HL-60 (cell line): ENCODE measurements at regions not wholly inside any gene's neighbourhood (a gene's known extent, or its start where the extent isn't known, plus 50 kb on each side); places are given as distances from the start of the nearest gene placed in this dataset.

Source experiments
- DNase-seq, 2 experiments: peaks; one replicate each; pipeline ENCODE4 v3.0.0-alpha.2; 2010 to 2020; ENCODE audit warnings: low read depth in 1 of 2, low spot score in 1 of 2
- H3K27ac ChIP-seq: fragments of 250-450 bp; sonication (Bioruptor Pico); replicated peaks from 2 replicates; pipeline ENCODE4 v1.5.1; 2020; ENCODE audit warnings: mild to moderate bottlenecking, moderate library complexity
- H3K27me3 ChIP-seq: fragments of 250-450 bp; sonication (Bioruptor Pico); 2 replicates; pipeline ENCODE4 v1.5.1; 2021; ENCODE audit warnings: mild to moderate bottlenecking, moderate library complexity; ENCODE audit not compliant: insufficient read depth, poor library complexity, severe bottlenecking
- H3K4me3 ChIP-seq: replicated peaks from 2 replicates; pipeline ENCODE4 v1.5.1; 2011; ENCODE audit warnings: mild to moderate bottlenecking, control low read depth, low read length; ENCODE audit not compliant: insufficient read depth
- CTCF ChIP-seq: IDR thresholded peaks from one replicate; pipeline ENCODE4 v1.5.1; 2011; ENCODE audit warnings: low read length, control low read depth, inconsistent platforms; ENCODE audit not compliant: insufficient read depth
- GABPA ChIP-seq: IDR thresholded peaks from 2 replicates; pipeline ENCODE4 v1.6.1; 2012; ENCODE audit warnings: low read depth
- POLR2AphosphoS5 ChIP-seq: IDR thresholded peaks from 2 replicates; pipeline ENCODE4 v1.6.1; 2012; ENCODE audit warnings: low read depth
- REST ChIP-seq: IDR thresholded peaks from 2 replicates; pipeline ENCODE4 v1.6.1; 2012; ENCODE audit warnings: low read depth; ENCODE audit not compliant: insufficient replicate concordance
- SPI1 ChIP-seq: IDR thresholded peaks from 2 replicates; pipeline ENCODE4 v1.6.1; 2012; ENCODE audit warnings: low read depth, mild to moderate bottlenecking, borderline replicate concordance

- DNase-seq = no peak
- H3K4me3 ChIP-seq = no peak overlapping the region
- TF ChIP-seq REST (no peak), SPI1 (no peak), GABPA (no peak), POLR2AphosphoS5 (no peak), CTCF (no peak)
- no peak overlapping the region for H3K27ac ChIP-seq
- H3K27me3 ChIP-seq = no peaks in the 10 kb centered on the region
These were observed 312.2 kb downstream of the ADGRG6 start for GRCh38 chr6:142613981-142614380.

- H3K27me3 ChIP-seq = no peaks in the 10 kb centered on the region
- H3K27ac ChIP-seq = no peak overlapping the region
- TF ChIP-seq REST (no peak), GABPA (no peak), SPI1 (no peak), POLR2AphosphoS5 (no peak), CTCF (no peak)
- H3K4me3 ChIP-seq = no peak overlapping the region
- no peak for DNase-seq
These were observed 315.4 kb downstream of the ADGRG6 start for GRCh38 chr6:142617158-142617557.

- H3K4me3 ChIP-seq = no peak overlapping the region
- H3K27me3 ChIP-seq = no peaks in the 10 kb centered on the region
- TF ChIP-seq POLR2AphosphoS5 = no peak
- TF ChIP-seq CTCF = no peak
- no peak overlapping the region for H3K27ac ChIP-seq
- DNase-seq = no peak
These were observed 320.0 kb downstream of the ADGRG6 start for GRCh38 chr6:142621822-142622221.

- no peaks in the 10 kb centered on the region for H3K27me3 ChIP-seq
- no peak overlapping the region for H3K27ac ChIP-seq
- no peak for DNase-seq
- TF ChIP-seq CTCF = no peak
- TF ChIP-seq REST = no peak
- no peak overlapping the region for H3K4me3 ChIP-seq
These were observed 319.8 kb downstream of the HIVEP2 start for GRCh38 chr6:142624978-142625715.
